ENCODE measurements at regions not wholly inside any gene's neighbourhood (a gene's known extent, or its start where the extent isn't known, plus 50 kb on each side); places are given as distances from the start of the nearest gene placed in this dataset.

DNA sequence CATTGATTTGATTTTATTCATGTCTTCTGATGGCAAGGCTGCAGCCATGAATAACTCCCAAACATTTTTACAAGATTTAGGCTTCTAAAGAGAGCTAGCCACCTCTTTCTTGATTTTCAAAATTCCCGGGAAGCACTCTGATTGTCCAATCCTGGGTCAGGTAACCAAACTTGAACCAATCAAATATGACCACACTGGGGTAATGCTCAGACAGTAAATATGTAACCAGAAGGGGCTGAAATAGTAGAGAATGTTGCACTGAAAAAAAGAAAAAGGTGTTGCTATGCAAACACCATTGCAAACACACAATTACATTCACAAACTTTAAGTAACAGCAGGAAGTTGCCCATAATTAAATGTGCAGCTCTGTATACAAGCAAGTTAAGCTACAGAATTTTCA, 112.9 kb upstream of the IQCM start:
- no peak for DNase-seq

DNA sequence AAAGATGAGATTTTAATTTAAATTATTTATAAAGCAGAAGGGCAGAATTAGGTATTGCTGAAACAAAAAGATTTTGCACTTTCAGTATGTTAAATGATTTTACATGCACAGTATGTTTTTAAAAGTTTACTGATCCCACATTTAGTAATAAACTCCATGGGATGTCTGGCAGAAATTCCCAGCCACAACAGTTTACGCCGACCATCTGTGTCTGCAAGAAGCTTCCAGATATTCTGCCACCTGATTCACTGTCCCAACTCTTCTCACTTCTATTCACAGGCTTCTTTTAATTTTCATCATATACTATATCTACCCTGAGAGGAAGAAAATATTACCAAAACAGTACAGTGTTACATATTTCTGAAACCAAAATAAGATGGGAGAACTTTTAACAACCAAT, 115.8 kb upstream of the IQCM start:
- no peak for DNase-seq

DNA sequence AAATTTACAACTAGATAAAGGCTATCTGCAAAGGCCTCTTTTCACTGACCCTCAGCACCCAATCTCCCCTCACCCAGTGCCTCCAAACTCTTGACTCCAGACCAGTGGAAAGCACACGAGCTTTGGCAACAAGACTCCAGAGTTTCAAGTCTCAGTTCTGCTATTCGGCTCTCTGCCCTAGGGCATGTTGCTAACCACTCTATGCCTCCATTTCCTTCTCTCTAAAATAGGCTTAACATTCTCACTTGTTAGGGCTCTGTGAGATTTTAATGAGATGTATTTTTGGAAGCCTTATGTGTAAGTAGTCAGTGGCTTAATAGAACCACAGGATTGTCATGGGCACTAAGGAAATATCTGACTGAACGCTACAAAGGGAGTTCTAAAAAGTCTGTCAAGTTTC, 116.5 kb upstream of the IQCM start:
- DNase-seq = no peak

DNA sequence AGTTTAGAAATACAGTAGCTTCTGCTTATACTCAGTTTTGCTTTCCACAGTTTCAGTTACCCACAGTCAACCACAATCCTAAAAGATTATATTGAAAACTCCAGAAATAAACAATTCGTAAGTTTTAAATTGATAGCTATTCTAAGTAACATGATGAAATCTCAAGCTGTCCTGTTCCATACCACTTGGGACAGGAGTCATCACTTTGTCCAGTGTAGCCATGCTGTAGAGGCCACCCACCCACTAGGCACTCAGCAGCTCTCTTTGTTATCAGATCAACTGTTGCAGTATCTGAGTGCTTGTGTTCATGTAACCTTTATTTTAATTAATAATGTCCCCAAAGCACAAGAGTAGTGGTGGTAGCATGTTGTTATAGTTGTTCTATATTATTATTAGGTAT, 117.5 kb upstream of the IQCM start:
- DNase-seq = no peak

DNA sequence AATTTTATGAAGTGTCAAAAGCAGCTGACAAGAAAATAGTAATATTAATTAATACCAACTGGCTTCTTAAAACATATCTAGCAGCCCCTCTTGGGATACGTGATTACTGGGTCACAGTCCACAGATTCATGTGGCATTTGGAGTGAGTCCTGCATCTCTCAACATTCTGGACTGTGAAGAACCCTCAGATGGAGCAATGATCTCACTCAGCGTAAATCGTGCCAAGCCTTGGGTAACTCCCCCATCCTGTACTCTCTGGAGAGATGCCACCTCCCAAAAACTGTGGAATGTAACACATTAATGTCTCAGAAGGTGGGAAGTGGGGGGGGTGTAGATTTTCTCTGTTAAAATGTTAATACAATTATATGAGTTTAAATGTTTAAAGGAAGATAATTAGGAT, 118.2 kb upstream of the IQCM start:
- DNase-seq = peak; percentile 17

DNA sequence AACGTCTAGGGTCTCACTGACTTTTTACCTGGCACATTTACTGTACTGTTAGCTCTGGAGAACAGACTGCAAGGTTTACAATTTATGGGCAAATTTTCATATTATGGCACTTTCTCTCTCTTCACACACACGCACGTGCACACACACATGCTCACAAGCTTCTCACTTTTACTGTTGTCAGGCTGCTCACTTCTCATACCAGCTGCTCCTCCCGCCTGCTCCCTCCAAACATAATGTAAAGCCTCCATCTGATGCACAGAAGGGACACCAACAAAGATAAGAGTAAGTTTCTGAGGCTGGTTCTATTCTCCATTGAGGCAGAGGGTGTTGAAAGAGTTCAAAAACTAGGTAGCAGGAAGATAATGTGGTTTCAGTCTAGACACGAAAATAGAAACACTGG, 128.9 kb upstream of the DCLK2 start:
- DNase-seq = no peak

DNA sequence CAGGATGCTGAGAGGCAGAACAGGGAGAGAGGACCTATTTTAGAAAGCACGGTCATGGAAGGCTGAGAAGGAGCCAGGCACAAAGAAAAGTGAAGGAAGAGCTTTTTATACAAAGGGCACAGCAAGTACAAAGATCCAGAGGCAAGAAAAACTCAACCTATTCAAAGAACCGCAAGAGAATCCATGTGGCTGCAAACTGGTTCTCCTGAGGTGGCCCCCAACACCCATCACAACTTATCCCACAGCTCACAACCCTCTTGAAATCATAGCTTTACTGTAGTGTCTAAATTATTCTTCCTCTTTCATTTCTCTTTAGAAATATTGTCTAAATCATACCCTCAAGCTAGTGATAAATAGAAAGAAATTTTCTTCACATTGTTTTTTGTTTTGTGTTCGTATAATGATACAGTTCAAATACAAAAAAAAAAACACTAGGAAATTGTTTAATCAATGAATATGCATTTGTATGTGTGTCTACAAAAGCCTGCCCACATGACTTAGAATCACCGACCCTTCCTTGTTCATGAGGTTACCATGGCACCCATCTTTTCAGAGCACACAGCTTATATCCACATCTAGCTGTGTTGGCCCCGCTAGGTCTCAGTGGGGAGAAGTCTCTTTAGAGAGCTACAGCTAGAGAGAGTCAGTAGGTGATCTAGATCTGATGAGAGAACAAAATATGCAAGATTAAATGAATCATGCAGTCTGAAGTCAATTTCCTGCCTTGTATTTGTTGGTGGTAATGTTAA, 126.9 kb upstream of the DCLK2 start:
- no peak for DNase-seq

DNA sequence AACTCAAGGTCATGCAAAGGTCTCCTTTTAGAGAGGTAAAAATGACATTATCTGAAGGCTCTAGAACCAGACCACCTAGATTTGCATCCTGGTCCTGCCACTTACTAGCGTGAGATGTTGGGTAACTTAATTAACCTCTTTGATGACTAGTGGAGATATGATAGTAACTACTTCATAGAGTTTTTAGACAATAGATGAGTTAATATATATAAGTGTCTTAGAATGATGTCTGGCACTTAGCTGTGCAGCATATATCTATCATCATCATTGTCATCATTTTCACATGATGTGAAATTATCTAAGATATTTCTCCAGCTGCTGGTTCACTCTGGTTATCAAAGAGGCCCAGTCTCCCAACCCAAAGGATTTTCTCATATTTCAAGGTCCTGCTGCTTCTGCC, 126.1 kb upstream of the DCLK2 start:
- DNase-seq = no peak

DNA sequence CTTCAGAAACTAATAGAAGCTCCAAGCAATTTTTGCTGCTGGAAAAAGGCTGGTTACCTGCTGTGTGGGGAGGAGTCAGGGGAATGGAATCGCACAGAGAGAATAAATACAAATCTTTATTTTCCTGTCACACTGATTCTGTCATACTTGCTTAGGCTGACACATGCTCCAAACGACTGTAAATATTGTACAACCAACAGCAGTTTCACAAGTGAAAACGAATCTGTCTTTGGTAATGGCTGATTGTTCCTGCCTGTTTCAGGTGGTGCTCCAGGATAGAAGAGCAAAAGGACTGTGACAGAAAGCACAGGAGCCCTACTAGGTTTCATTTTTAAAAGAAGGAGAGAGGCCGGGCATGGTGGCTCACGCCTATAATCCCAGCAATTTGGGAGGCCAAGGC, 125.5 kb upstream of the DCLK2 start:
- DNase-seq = no peak

DNA sequence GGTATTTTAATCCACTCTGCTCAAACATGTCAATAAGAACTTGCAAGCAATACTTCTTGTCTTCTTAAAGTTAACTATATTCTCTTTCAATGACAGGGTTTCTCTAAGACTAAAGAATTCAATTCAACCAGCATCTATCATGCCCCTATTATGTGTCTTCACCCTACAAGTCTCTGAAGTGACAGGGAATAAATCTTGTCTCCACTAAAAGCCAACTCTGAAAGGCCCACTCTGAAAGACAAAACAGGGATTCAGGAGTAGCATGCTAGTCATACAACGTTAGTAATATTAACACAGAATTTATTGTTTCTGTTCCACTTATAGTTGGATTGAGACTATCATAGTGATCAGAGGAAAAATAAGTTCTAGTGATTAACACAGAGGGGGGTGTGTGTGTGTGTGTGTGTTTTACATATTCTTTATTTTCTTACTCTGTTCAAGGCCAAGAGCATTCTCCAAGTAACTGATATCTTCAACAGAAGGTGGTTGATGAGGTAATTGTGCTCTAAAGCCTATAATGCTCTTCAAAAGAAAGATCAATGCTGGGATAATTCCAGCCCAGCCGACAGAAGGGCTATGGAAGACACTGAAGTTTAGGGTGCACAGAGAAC, 122.4 kb upstream of the DCLK2 start:
- no peak for DNase-seq

DNA sequence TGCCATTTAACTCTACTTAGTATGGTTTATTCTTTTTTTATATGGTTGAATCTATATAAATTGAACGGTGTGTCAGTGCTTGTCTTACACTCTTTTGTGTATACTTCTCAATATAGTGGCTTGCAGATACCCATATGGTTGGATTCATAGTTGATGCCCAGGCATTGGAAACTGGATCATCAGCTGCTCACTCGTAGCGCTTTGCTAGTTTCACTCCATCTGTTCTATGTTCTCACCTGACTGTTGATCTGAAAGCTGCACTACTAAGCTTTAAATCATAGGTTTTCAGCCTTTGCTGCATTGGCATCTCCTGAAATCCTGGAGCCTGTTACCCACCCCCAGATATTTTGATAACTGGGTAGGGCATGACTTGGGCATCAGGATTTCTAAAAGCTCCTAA, 121.6 kb upstream of the DCLK2 start:
- no peak for DNase-seq

DNA sequence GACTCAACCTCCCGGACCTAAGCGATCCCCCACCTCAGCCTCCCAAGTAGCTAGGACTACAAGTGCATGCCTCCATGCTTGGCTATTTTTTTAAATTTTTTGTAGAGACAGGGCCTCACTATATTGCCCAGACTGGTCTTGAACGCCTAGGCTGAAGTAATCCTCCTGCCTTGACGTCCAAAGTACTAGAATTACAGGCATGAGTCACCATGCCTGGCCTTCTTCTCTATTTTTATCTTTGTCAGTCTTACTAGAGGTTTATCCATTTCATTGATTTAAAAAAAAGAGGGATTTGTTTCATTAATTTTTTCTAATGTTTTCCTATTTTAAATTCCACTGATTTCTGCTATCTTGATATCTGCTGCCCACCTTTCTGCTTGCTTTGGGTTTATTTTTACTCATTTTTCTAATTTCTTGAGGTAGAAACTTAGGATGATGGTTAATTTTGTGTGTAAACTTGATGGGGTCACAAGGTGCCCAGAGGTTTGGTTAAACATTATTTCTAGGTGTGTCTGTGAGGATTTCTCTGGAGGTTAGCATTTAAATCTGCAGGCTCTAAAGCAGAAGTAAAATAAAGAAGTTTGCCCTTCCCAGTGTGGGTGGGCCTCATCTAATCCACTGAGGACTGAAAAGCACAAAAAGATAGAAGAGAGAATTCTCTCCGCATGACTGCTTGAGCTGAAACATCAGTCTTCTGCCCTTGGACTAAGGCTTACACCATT, 116.2 kb upstream of the DCLK2 start:
- peak; percentile 27 for DNase-seq

DNA sequence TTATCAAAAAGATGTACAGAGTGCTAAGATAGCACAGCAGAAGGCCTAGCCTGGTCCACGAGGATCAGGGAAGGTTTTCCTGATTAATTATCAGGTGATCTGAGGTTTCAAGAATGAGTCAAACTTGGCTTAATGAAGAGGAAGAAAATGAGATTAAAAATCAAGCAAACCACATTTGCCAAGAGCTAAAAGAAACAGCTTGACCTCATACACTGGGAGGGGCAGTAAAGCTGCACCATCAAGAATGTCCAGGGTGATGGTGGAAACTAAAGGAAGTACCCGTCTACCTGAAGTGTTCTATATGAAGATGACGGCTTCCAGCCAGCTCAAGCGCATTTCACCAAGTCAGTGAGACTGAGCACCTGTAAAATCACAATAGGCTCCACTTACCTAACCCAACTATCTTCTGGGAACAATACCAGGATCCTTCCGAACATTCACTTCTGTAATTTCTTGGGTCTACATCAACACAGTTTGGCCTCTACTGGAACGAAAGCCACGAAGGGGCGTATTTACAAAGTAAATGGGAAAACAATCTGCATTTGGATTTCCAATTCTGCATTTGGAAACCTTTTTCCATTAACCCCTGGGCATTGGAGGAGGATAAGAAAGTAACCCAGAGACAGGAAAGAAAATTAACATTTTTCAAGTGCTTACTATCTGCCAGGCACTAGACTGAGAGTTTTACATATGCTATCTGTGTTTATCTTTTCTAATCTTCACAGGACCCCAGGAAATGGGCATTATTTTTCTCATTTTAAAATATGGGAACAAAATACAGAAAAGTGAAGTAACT, 114.0 kb upstream of the DCLK2 start:
- no peak for DNase-seq

DNA sequence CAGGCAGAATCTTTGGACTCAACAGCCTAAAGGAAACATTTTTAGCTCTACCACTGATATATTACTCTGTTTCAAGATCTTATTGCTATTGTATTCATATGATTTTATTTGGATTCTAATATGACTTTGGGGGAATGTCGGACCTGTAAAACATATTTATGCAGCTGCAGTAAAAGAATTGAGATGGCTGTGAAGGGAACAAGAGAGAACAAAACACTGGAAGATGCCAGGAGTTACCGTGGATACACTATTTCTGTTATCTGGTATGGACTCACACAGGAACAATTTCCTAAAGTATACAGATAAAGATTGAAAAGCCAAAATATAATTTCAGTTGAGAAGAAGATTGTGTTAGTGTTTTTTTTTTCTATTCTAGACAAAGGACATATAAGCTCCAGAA, 113.0 kb upstream of the DCLK2 start:
- DNase-seq = no peak

DNA sequence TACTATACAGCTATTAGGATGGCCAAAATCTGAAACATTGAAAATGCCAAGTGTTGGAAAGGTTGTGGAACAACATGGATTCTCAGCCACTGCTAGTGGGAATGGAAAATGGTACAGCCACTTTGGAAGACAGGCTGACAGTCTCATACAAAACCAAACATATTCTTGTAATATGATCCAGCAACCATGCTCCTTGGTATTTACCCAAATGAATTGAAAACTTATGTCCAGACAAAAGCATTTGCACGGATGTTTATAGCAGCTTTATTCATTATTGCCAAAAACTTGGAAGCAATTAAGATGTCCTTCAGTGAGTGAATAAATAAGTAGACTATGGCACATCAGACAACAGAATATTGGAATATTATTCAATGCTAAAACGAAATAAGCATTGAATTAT, 105.8 kb upstream of the DCLK2 start:
- peak; percentile 42 for DNase-seq

DNA sequence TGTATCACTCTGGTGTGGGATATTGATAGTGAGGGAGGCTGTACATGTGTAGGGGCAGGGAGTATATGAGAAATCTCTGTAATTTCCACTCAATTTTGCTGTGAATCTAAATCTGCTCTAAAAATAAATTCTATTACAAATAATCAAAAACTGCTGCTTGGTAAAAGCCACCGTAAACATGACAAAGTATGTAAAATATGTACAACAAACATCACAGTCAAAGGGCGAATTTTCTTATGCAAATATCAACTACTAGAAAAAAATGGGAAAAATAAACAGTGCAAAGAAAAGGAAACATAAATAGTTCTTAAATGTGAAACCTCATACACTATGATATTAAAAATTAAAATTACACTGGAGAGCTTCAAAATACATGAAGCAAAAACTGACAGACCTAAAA, 105.1 kb upstream of the DCLK2 start:
- DNase-seq = peak; percentile 28

DNA sequence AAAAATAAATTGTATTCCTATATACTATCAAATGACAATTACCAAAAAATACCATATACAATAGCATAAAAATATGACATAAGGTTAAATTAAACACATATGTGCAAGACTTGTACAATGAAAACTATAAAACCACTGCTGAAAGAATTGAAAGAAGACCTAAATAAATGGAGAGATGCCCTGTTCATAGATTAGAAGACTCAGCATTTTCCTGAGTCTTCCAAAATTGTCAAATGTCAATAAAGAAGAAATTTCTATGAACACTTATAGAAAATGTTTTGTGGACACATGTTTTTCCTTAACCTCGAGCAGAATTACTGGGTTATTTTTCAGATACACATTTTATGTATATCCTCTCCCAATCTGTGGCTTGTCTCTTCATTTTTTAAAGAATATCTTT, 103.1 kb upstream of the DCLK2 start:
- DNase-seq = no peak

DNA sequence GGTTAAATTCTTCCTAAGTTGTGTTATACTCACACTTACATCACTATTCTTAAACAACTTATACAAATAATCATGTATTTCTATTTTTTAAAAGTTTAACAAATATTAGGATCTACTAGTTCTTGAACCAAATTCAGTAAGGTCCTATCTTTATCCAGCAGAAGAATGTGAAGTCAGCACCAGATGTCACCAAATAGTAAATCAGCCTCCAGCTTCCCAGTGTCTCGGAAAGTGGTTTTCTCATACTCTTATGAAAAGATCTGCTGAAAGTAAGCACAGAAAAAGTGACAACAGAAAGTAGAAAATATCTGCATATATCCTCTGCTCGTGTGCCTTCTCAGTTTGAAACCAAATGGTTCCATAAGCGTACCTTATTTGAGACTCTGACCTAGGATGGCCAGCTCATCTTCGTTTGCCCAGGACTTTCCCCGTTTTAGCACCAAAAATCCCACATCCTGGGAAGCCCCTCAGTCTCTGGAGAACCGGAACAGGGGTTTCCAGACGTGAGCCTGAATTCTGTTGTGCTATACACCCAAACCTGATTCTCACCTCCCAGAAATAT, 98.0 kb upstream of the DCLK2 start:
- no peak for DNase-seq

DNA sequence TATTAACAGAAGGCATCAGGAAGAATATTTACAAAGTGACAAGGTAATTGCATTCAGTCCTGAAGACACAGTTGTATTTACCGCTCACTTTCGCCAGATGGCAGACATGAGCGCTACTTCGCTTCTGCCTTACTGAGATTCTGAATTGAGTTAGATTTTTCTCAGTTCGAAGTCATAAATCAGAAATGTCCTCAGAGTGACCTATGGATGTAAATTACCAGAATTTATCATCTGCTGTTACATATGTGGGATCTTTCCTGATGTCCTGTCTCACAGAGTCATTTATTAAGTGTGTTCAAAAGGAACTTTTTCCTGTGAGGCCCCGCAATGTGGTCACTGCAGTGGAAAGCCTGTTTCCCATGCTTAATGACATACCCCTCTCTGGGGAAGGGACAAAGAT, 97.3 kb upstream of the DCLK2 start:
- DNase-seq = peak; percentile 64

DNA sequence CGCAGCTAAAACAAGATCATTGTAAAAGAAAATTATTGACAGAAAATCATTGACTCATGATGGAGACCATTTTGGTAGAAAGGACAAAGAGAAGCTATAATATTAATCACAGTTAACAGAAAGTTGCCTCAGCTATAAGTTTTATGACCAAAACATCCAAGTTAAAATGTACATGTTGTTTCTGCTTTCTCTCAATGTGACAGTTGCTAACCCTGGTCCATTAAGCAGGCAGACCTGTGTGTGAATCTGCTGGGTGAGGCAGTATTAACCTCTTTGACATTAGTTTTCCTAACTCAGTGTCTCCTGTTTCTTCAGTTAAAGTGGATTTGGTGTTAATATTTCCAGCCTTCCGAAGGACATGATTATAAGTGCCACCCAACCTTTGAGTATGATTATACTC, 94.8 kb upstream of the DCLK2 start:
- no peak for DNase-seq

DNA sequence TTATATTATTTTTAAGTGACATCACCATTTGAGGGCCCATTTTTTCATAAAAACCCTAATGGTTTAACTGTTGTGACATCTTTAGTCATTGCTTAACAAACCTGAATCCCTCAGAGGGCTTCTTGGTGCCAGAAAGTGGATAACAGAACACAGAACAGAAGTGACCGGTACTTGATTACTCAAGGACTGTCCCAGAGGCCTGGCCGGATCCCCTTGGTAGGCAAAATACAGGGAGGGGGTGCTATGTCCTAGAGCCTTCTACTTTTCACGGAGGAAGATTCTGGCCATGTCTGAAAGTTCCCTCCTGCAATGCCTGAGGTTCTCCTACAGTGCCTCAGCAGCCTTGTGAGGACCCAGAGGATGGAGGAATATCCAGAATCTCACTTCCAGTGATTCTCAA, 94.3 kb upstream of the DCLK2 start:
- DNase-seq = no peak

DNA sequence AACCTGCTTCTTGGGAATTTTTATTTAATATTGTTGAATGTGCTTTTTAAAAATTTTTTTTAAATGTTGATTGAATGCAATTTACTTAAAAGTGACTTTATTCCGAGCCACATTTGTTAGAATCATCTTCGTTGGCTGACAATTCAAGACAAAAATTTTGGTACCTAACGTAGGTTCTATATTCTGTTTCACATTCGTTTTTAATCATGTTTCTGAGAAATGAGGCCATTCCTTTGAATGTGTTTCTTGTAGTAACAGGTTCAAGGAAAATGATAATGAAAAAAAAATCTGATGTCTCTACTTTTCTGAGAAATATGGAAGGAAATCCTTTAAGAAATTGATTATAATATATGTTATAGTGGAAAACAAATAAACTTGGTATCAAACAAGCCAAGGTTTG, 92.3 kb upstream of the DCLK2 start:
- DNase-seq = no peak

DNA sequence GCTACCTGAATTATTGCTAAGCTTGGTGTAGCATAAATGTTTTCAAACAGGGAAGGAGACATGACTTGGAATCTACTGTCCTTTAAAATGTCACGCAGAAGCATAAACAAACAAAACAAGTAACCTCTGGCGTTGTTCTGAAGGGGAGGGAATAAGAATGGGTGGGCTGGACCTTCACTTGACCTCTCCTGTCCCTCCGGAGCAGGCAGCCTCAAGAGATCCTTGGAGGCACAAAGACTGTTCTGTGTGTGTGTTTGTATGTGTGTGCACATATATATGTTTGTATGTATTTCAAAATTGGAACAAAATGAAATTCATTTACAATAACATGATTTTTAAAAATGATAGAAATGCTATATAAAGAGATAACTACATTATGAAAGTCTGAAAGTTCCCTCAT, 91.3 kb upstream of the DCLK2 start:
- no peak for DNase-seq

Data from fibroblast of skin of scalp (primary cell).